Kidney epithelial cell (primary cell): ENCODE measurements at regions not wholly inside any gene's neighbourhood (a gene's known extent, or its start where the extent isn't known, plus 50 kb on each side); places are given as distances from the start of the nearest gene placed in this dataset.

Experiments
- DNase-seq: peaks from one replicate; pipeline ENCODE4 v3.0.0-alpha.2; 2010; ENCODE audit warnings: low read depth
- H3K27me3 ChIP-seq: 2 replicates; pipeline ENCODE4 v1.6.0; 2011; ENCODE audit warnings: low read length; ENCODE audit not compliant: control insufficient read depth, insufficient read depth
- H3K36me3 ChIP-seq: 2 replicates; pipeline ENCODE4 v1.5.1; 2011; ENCODE audit warnings: low read length; ENCODE audit not compliant: control insufficient read depth, insufficient read depth
- H3K4me3 ChIP-seq: 2 replicates; pipeline ENCODE4 v1.5.1; 2011; ENCODE audit warnings: low read depth, mild to moderate bottlenecking, control low read depth, low read length
- CTCF ChIP-seq: IDR thresholded peaks from 2 replicates; pipeline ENCODE4 v1.5.1; 2011; ENCODE audit warnings: mild to moderate bottlenecking, moderate library complexity, low read length, control low read depth, inconsistent platforms; ENCODE audit not compliant: insufficient read depth, poor library complexity, severe bottlenecking

GRCh38 chr18:4677006-4677405 lies 221.9 kb upstream of the DLGAP1 start:
- TF ChIP-seq CTCF: no peak
- Histone ChIP-seq H3K27me3 (no peaks in the 10 kb centered on the region), H3K4me3 (no peak overlapping the region), H3K36me3 (no peaks in the 10 kb centered on the region)
- no peak for DNase-seq

GRCh38 chr18:4672162-4672561 lies 217.1 kb upstream of the DLGAP1 start:
- Histone ChIP-seq H3K4me3 (no peak overlapping the region), H3K36me3 (no peaks in the 10 kb centered on the region), H3K27me3 (no peaks in the 10 kb centered on the region)
- TF ChIP-seq CTCF: no peak
- no peak for DNase-seq

GRCh38 chr18:4658804-4659203 lies 203.7 kb upstream of the DLGAP1 start:
- Histone ChIP-seq H3K36me3 (no peaks in the 10 kb centered on the region), H3K27me3 (no peaks in the 10 kb centered on the region), H3K4me3 (no peak overlapping the region)
- no peak for DNase-seq
- TF ChIP-seq CTCF: no peak

GRCh38 chr18:4653418-4653817 lies 198.3 kb upstream of the DLGAP1 start:
- H3K36me3 ChIP-seq: no peaks in the 10 kb centered on the region
- TF ChIP-seq CTCF: no peak
- no peak overlapping the region for H3K4me3 ChIP-seq
- DNase-seq: no peak
- H3K27me3 ChIP-seq: no peaks in the 10 kb centered on the region

- no peak for DNase-seq
- Histone ChIP-seq H3K36me3 (no peaks in the 10 kb centered on the region), H3K4me3 (no peak overlapping the region), H3K27me3 (no peaks in the 10 kb centered on the region)
- no peak for TF ChIP-seq CTCF
These were observed 186.8 kb upstream of the DLGAP1 start for GRCh38 chr18:4641771-4642368.

- Histone ChIP-seq H3K36me3 (no peaks in the 10 kb centered on the region), H3K4me3 (no peak overlapping the region), H3K27me3 (no peaks in the 10 kb centered on the region)
- TF ChIP-seq CTCF: no peak
- no peak for DNase-seq
These were observed 185.4 kb upstream of the DLGAP1 start for GRCh38 chr18:4640349-4641012.
